ENCODE measurements at regions not wholly inside any gene's neighbourhood (a gene's known extent, or its start where the extent isn't known, plus 50 kb on each side); places are given as distances from the start of the nearest gene placed in this dataset.

GRCh38 chr11:11733246-11733747, 108.5 kb upstream of the USP47 start:
- no peaks in the 10 kb centered on the region for H3K36me3 ChIP-seq (replicated peaks)
- no peak overlapping the region for H3K4me3 ChIP-seq (ENCODE audit: low read depth, low read length)
- in situ Hi-C loops (cut with HindIII; ENCODE audit: low pct_ligation_motif_present, low sequenced_read_pairs), result no loop called here
- no peaks in the 10 kb centered on the region for H3K27me3 ChIP-seq (replicated peaks)
- H3K27ac ChIP-seq, result no peak overlapping the region
- DNase-seq, result no peak
- TF ChIP-seq CTCF (IDR thresholded peaks at IDR 0.05; ENCODE audit: low read depth, low read length, missing control alignments), result no peak

DNA sequence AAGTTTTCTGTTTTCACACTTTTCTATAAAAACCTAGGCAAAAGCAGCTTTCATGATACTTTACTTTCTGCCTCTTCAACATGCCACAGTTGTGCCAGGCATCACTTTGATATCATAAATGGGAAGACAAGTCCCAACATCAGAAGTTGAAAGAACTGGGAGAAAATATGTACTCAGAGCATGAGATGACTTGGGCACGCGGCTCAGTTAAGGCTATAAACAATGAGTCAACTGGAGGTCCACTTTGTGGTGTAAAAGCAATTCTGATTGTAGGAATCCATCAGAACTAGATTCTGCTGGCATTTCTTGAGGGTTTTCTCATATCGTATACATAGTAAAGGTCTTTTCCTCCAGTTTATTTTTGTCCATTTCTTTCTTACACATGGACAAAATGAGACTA, 109.7 kb upstream of the USP47 start:
- no peak overlapping the region for H3K27ac ChIP-seq
- H3K4me3 ChIP-seq (ENCODE audit: low read depth, low read length), result no peak overlapping the region
- no peaks in the 10 kb centered on the region for H3K27me3 ChIP-seq (replicated peaks)
- H3K36me3 ChIP-seq (replicated peaks), result no peaks in the 10 kb centered on the region
- DNase-seq, result peak; percentile 18
- in situ Hi-C loops (cut with HindIII; ENCODE audit: low pct_ligation_motif_present, low sequenced_read_pairs), result no loop called here
- TF ChIP-seq CTCF (IDR thresholded peaks at IDR 0.05; ENCODE audit: low read depth, low read length, missing control alignments), result no peak

DNA sequence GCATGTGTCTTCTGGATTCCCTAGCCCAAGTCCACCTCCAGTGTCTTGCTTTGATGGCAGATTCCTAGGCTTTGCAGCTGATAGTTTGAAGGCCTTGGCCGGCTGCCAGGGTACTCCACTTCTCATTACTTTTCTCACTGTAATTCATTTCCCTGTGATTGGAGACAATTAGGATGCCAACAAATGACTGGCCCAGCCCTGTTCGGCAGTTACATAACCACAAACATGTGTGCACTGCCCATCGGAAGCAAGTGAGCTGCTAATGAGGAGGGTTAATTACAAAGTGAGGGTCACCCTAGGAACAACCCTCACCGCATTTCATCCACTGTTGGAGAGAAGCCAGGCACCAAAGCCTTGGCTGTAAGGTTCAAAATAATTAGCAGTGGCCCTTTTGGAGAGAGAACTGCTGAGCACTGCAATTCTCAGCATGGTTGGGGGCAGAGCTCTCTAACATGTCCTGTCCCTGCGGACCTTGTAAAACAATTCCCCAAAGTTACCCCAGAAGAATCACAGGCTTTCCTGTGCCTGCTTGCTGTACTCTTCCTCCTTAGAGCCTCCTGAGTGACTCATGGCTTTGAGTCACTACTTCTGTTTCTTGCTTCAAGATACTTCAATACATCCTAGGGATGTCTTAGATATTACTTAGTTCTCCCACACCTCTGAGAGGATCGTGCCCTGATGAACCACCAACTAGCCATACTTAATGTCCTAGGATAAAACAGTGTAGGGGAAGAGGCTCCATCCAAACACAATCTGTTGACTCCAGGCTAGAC, 109.7 kb upstream of the GALNT18 start:
- peak; percentile 54 for DNase-seq
- TF ChIP-seq CTCF (IDR thresholded peaks at IDR 0.05; ENCODE audit: low read depth, low read length, missing control alignments), result no peak
- H3K4me3 ChIP-seq (ENCODE audit: low read depth, low read length), result no peak overlapping the region
- in situ Hi-C loops (cut with HindIII; ENCODE audit: low pct_ligation_motif_present, low sequenced_read_pairs), result no loop called here
- H3K27me3 ChIP-seq (replicated peaks), result no peaks in the 10 kb centered on the region
- H3K27ac ChIP-seq, result no peak overlapping the region
- no peaks in the 10 kb centered on the region for H3K36me3 ChIP-seq (replicated peaks)

DNA sequence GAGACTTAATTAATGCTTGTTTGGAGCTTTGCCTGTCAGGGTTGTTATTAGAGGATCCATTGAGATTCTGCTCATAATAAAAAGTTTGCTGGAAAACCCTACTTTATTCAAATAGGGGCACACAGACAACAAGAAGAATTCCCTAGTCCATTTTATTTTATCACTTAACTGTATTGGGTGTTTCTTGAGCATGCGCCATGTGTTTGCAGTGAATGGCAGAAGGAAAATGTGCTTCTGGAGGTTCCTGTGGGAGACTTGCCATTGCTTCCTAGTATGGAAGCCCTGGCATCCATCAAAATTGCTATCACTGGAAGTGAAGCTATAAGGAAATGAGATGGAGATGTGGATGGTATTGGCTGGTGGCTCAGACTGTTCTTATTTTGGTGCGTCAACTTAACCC, 106.6 kb upstream of the GALNT18 start:
- Histone ChIP-seq H3K4me3 (ENCODE audit: low read depth, low read length) (no peak overlapping the region), H3K36me3 (replicated peaks) (no peaks in the 10 kb centered on the region), H3K27ac (no peak overlapping the region), H3K27me3 (replicated peaks) (no peaks in the 10 kb centered on the region)
- DNase-seq, result no peak
- in situ Hi-C loops (cut with HindIII; ENCODE audit: low pct_ligation_motif_present, low sequenced_read_pairs), result no loop called here
- no peak for TF ChIP-seq CTCF (IDR thresholded peaks at IDR 0.05; ENCODE audit: low read depth, low read length, missing control alignments)

GRCh38 chr11:11725438-11725837, 103.6 kb upstream of the GALNT18 start:
- no peak for TF ChIP-seq CTCF (IDR thresholded peaks at IDR 0.05; ENCODE audit: low read depth, low read length, missing control alignments)

GRCh38 chr11:11724994-11725393, 103.2 kb upstream of the GALNT18 start:
- DNase-seq, result no peak

More at GRCh38 chr11:11725438-11725837, 103.6 kb upstream of the GALNT18 start:
- H3K27me3 ChIP-seq (replicated peaks), result no peaks in the 10 kb centered on the region
- no peaks in the 10 kb centered on the region for H3K36me3 ChIP-seq (replicated peaks)
- H3K4me3 ChIP-seq (ENCODE audit: low read depth, low read length), result no peak overlapping the region
- in situ Hi-C loops (cut with HindIII; ENCODE audit: low pct_ligation_motif_present, low sequenced_read_pairs), result no loop called here
- no peak overlapping the region for H3K27ac ChIP-seq
- no peak for DNase-seq

More at GRCh38 chr11:11724994-11725393, 103.2 kb upstream of the GALNT18 start:
- Histone ChIP-seq H3K4me3 (ENCODE audit: low read depth, low read length) (no peak overlapping the region), H3K27ac (no peak overlapping the region), H3K36me3 (replicated peaks) (no peaks in the 10 kb centered on the region), H3K27me3 (replicated peaks) (no peaks in the 10 kb centered on the region)
- in situ Hi-C loops (cut with HindIII; ENCODE audit: low pct_ligation_motif_present, low sequenced_read_pairs), result no loop called here
- no peak for TF ChIP-seq CTCF (IDR thresholded peaks at IDR 0.05; ENCODE audit: low read depth, low read length, missing control alignments)
